HG02852 (cell line): ENCODE measurements at regions not wholly inside any gene's neighbourhood (a gene's known extent, or its start where the extent isn't known, plus 50 kb on each side); places are given as distances from the start of the nearest gene placed in this dataset.
A peak's percentile ranks its signal among the peaks of the same experiment; 100 is the strongest.

Experiments
- ATAC-seq: cut with Tn5 transposase; IDR thresholded peaks from one replicate; pipeline ENCODE4 v1.9.1; 2021; ENCODE audit warnings: mild to moderate bottlenecking, moderate library complexity; ENCODE audit not compliant: unreplicated experiment

DNA sequence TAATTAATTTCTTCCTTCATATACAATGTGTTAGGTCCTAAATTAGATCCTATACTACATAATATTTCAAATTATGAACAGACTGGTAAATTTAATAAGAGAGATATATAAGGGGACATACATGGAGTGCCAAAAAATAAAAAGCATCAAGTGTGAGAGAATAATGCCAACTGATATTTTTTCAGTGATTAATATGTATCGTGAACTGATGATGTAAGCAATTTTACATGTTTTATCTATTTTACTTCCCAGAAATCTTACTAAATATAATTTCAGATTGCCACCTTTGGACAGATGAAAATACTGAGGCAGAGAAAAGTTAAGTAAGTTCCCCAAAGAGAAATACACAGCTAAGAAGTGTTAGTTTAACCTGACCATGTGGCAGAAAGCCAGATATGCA lies 870.8 kb downstream of the SLITRK5 start:
- no peak for ATAC-seq

GRCh38 chr13:88544836-88545235 lies 873.7 kb downstream of the SLITRK5 start:
- no peak for ATAC-seq

- no peak for ATAC-seq
These were observed 881.8 kb downstream of the SLITRK5 start for GRCh38 chr13:88552966-88553365.

- ATAC-seq = no peak
These were observed 894.4 kb downstream of the SLITRK5 start for GRCh38 chr13:88565566-88565965.

- no peak for ATAC-seq
These were observed 914.7 kb downstream of the SLITRK5 start for GRCh38 chr13:88585861-88586260.

GRCh38 chr13:88586263-88586662 lies 915.1 kb downstream of the SLITRK5 start:
- ATAC-seq = no peak

DNA sequence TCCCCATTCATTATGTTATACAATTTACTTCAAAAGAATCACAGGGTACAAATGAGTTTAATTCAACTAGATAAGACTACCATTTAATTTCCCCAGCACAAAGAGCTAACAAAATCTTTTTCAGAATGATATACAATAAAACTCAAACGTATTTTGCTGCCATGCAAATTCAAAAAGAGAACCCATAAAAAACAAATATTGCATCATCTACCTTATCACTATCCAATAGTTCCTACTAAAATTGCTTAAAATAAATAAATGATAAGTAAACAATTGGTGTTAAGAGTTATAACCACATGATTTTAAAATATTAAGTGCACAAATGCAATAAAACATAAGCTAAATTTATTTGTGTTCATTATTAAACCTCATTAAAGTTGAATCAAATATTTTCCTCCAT lies 919.4 kb downstream of the SLITRK5 start:
- ATAC-seq = no peak

DNA sequence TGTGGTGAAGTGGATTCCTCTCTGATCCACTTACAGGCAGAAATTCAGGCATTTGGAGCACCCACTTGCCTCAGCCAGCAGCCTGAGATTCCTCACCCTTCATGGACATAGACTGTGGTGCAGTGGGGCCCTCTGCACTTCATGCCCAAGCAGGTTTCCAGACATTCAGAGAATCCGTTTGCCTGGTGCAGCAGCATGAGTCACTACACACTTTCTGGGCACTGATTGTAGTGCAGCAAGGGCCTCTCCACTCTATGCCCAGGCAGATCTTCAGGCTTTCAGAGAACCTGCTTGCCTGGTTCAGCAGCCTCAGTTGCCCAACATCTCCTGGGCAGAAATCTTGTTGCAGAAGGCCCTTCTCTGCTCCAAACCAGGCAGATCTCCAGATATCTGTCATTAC lies 920.9 kb downstream of the SLITRK5 start:
- ATAC-seq = no peak

DNA sequence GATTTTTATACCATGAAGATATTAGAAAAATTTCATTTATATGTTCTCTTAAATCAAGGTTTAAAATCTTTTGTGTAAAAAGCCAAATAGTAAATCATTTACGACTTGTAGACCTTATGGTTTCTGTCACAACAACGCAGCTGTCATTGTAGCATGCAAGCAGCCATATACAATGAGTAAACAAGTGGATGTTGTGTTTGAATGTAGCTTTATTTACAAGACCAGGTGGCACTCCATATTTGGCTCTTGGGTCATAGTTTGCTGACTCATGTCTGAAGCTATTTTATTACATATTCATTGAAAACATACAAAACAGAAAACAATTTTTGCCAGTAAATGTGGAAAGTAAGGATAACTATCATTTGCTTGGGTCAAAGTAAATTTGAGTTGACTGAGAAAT lies 930.8 kb downstream of the SLITRK5 start:
- no peak for ATAC-seq

- ATAC-seq = no peak
These were observed 931.9 kb downstream of the SLITRK5 start for GRCh38 chr13:88602786-88603777.

DNA sequence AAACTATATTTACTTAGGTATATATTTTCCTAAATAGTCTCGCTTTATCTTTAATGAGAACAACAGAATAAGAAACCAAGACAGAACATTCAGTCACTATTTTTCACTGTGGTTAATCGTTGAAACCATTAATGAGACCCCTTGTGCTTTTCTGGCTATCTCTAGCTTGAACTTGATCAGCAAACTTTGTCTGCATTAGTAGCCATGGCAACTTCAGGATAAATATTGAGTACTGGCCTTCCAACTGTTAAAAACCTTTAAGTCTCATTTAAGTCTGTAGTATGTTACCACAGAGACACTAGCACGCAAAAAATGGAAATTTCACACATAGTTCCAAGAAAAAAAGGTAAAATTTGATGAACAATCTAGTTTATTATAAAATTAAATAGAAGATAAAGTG lies 946.0 kb downstream of the SLITRK5 start:
- ATAC-seq = no peak

DNA sequence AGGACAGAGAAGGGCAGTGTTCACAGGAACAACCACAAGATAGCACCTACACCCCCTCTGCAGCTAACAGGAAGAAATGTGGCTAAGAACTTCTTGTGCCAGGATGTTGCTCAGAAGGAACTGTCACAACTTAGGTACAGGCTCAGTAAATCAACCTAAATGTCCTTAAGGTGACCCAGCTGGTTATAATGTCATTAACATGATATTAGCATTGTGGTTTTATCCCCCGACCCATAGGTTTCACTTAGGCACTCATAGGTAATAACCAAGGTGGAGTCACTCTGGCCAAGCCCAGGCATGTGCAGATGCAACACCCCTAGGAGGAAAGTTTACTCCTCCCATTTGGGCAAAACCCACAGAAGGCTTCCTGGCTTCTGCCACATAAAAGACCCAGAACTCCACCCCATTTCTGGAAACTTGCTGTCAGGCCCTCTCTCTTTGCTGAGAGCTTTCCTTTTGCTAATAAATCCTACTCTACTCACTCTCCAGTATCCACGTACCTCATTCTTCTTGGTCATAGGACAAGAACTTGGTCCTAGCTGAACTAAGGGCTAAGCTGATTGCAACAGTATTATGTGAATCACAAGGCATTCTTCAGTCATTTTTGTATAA lies 951.3 kb downstream of the SLITRK5 start:
- no peak for ATAC-seq

DNA sequence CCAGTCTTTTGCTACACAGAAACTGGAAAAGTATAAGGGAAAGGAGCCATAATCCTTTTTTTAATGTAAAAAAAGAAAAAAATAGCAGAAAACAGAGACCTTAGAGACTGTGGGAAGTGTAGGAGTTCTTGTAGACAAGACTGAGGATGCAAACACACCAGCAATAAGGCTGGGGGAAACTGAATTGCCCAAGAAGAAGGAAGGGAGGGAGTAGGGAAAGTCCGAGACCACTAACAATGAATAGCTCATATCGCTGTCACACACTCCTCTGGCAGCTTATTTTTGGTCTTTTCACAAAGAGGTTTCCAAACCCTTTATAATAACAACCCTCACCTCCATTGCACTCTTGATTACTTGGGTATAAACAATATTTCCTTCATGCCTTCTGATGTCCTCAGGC lies 952.0 kb downstream of the SLITRK5 start:
- ATAC-seq = no peak

GRCh38 chr13:88627071-88627470 lies 955.9 kb downstream of the SLITRK5 start:
- no peak for ATAC-seq

GRCh38 chr13:88628882-88629281 lies 957.7 kb downstream of the SLITRK5 start:
- ATAC-seq = no peak

- no peak for ATAC-seq
These were observed 966.8 kb downstream of the SLITRK5 start for GRCh38 chr13:88637935-88638334.

DNA sequence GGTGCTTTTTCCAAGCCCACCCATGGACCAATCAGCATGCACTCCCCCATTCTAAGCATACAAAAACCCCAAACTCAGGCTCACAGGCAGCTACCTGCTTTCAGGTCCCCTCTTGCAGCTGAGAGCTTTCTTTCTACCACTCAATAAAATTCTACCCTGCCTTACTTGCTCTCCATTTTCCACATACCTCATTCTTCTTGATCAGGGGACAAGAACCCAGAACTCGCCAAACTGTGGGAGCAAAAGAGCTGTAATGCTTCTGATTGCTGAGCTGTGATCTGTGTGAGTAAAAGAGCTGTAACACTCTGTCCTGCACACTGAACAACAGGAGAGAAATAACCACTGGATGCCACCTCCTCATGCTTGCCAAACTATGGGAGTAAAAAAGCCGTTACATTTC lies 972.1 kb downstream of the SLITRK5 start:
- no peak for ATAC-seq

DNA sequence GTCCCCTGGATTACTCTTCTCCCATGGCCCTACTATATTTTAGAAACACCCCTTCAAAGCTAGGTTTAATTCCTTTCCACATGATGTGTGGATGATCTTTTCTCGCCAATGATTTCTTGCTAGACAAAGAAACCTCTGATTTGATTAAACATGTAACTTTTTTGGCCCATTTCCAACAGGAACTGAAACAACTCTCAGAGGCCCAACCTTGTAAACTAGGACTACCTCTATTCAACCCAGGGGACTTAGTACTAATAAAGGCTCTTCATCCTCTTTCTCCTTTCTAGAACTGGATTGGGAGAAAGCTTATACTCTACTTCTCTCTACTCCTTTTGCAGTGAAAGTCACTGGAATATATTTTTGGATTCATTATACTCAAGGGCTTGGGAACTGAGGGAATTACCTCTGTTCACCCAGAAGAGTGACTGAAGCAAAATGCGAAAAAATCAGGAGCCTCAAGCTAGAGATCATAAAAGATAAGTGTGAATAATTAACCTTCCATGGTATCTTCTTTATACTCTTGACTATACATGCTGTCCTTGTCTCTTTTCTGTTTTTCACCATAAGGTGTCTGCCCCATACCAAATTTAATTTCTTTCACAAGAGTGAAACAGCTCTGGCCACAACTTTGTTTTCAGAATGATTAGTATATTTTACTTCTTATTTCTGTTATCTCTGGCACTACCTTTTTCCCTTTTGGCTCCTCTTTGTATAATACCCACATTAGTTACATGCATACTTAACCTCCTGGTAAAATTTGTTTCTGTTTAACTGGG lies 977.6 kb downstream of the SLITRK5 start:
- ATAC-seq = no peak

DNA sequence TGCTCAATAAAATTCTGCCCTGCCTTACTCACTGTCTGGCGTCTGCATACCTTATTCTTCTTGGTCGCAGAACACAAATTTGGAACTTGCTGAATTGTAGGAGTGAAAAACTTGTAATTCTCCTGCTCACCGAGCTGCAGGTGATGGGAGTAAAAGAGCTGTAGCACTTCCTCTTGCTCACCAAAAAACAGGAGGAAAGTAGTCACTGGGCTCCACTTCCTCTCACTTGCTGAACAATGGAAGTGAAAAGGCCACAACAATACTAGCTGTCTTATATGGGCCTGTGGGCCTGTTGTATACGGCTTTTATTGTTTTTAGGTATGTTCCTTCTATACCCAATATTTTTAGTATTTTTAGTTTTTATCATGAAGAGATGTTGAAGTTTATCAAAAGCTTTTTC lies 978.7 kb downstream of the SLITRK5 start:
- no peak for ATAC-seq

- peak; percentile 66 for ATAC-seq
These were observed 980.4 kb downstream of the SLITRK5 start for GRCh38 chr13:88651531-88651930.

- ATAC-seq = no peak
These were observed 985.6 kb downstream of the SLITRK5 start for GRCh38 chr13:88656751-88657150.
